Spleen (tissue), 11 donors: ENCODE measurements at regions not wholly inside any gene's neighbourhood (a gene's known extent, or its start where the extent isn't known, plus 50 kb on each side); places are given as distances from the start of the nearest gene placed in this dataset.

ENCODE experiments used
- DNase-seq: peaks from one replicate; pipeline ENCODE4 v3.0.0-alpha.2; 2020
- H3K27ac ChIP-seq, 8 donors: fragments of 200-600 bp; sonication (generic) in 7 of 8; 1 replicate in 4 of 8; 2 replicates in 4 of 8; pipeline versions ENCODE4 v1.5.0 to v1.8.0; 2016 to 2021; ENCODE audit warnings: inconsistent platforms in 4 of 8, mild to moderate bottlenecking in 4 of 8, moderate library complexity in 1 of 8
- H3K27me3 ChIP-seq, 7 donors: fragments of 200-600 bp; sonication (generic) in 6 of 7; replicated peaks in 1 of 7; 1 replicate in 4 of 7; 2 replicates in 3 of 7; pipeline versions ENCODE4 v1.5.0 to v1.8.0; 2016 to 2021; ENCODE audit warnings: inconsistent platforms in 3 of 7, mild to moderate bottlenecking in 1 of 7
- H3K36me3 ChIP-seq, 6 donors: fragments of 200-600 bp; sonication (generic) in 5 of 6; 1 replicate in 4 of 6; 2 replicates in 2 of 6; pipeline versions ENCODE4 v1.5.0 to v1.8.0; 2016 to 2021; ENCODE audit warnings: inconsistent platforms in 2 of 6
- H3K4me1 ChIP-seq, 6 donors: fragments of 200-600 bp; sonication (generic) in 5 of 6; 1 replicate in 3 of 6; 2 replicates in 3 of 6; pipeline versions ENCODE4 v1.5.0 to v1.8.0; 2016 to 2021; ENCODE audit warnings: inconsistent platforms in 3 of 6
- H3K4me3 ChIP-seq, 8 donors: fragments of 200-600 bp; sonication (generic) in 7 of 8; 1 replicate in 4 of 8; 2 replicates in 4 of 8; pipeline versions ENCODE4 v1.5.0 to v1.8.0; 2016 to 2021; ENCODE audit warnings: inconsistent platforms in 4 of 8, mild to moderate bottlenecking in 4 of 8, moderate library complexity in 2 of 8
- H3K9me3 ChIP-seq, 8 donors: fragments of 200-600 bp; sonication (generic) in 7 of 8; 1 replicate in 4 of 8; 2 replicates in 4 of 8; pipeline versions ENCODE4 v1.5.0 to v1.8.0; 2016 to 2021; ENCODE audit warnings: inconsistent platforms in 4 of 8
- POLR2A ChIP-seq, 3 donors: fragments of 450-650 bp; IDR thresholded peaks; one replicate each; pipeline ENCODE4 v1.5.1; 2017; ENCODE audit warnings: antibody characterized with exemption in 3 of 3, mild to moderate bottlenecking in 1 of 3
- POLR2AphosphoS5 ChIP-seq, 3 donors: sonication (generic); formaldehyde crosslinking; IDR thresholded peaks; one replicate each; pipeline ENCODE4 v1.5.1; 2017; ENCODE audit warnings: antibody characterized with exemption in 3 of 3
- WGBS, 5 donors: extraction: QIAGEN DNeasy Blood & Tissue Kit in 3 of 5; methylation state at CpG; one replicate each; pipeline versions ENCODE4 v1.1.5 to v1.1.7; 2013 to 2018; 5-methylcytosine and 5-hydroxymethylcytosine counted together
- intact Hi-C: fragments of 100-400 bp; cut with DNase I; formaldehyde crosslinking; loops from one replicate; pipeline ENCODE4 v1.15.0; 2023; ENCODE audit warnings: low total_unique reads
- TF ChIP-seq, protein P1 (sequence below), 11 experiments: fragments of 200-600 bp in 7 of 11; fragments of 450-650 bp in 4 of 11; sonication (generic) in 4 of 11; IDR thresholded peaks in 8 of 11; conservative IDR thresholded peaks in 3 of 11; 1 replicate in 7 of 11; 2 replicates in 4 of 11; pipeline versions ENCODE4 v1.4.0 to v1.8.0; 2016 to 2021; ENCODE audit warnings: antibody characterized with exemption in 11 of 11, inconsistent platforms in 4 of 11, mild to moderate bottlenecking in 1 of 11
- donor health status: healthy with polysubstance abuse.
- donor health status: DM: no; HTN: no; CAD: no; lungs with moderate emphysema.
- donor health status: DM: no; HTN: no; CAD: no.
- donor health status: Bipolar disorder and iron deficiency.
- donor health status: healthy.
- donor health status: DM: no; HTN: no; CAD: no.
- donor health status: DM: yes; HTN: yes; CAD: no.

DNA sequence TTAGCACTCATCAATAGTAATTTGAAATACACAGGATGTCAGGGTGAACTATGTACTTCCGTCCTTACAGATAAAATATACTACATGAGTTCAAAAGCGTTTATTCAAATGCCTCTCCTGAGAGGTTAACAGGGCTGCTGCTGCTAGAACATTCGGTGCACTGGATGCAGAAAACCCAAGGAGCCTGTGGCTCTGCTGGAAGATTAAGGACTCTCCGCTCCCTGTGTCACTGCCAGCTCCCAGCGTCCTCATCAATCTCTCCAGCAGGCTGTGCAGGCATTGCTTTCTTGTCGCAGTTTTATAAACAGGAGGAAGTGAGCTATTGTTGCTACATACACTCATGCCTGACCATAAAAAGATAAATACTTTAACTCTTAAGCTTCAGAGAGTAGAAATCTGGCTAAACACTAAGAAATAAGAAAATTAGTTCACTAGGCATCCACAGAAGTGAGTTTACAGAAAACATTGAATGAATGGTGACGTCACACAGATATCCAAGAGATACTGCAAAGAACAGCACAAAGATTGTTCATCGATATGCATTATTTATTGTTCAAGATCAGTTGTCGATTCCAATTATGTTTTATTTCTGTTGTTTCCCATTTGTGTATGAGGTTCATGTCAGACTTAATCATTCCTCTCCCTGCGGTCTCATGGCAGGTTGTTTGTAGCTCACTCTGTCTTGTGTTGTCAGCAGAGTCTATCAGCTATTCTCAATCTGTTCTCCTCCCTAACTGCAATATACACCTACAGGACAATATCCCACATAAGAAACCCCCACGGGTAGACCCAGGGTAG, 127.9 kb upstream of the MON1B start:
- H3K27me3 ChIP-seq = peaks cover 0 to 4% (median 0%) of the 10 kb centered on the region in 7 donors
- H3K4me1 ChIP-seq = peaks cover 0 to 17% (median 1%) of the 10 kb centered on the region in 6 donors
- TF ChIP-seq, protein P1, sequence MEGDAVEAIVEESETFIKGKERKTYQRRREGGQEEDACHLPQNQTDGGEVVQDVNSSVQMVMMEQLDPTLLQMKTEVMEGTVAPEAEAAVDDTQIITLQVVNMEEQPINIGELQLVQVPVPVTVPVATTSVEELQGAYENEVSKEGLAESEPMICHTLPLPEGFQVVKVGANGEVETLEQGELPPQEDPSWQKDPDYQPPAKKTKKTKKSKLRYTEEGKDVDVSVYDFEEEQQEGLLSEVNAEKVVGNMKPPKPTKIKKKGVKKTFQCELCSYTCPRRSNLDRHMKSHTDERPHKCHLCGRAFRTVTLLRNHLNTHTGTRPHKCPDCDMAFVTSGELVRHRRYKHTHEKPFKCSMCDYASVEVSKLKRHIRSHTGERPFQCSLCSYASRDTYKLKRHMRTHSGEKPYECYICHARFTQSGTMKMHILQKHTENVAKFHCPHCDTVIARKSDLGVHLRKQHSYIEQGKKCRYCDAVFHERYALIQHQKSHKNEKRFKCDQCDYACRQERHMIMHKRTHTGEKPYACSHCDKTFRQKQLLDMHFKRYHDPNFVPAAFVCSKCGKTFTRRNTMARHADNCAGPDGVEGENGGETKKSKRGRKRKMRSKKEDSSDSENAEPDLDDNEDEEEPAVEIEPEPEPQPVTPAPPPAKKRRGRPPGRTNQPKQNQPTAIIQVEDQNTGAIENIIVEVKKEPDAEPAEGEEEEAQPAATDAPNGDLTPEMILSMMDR (IDR thresholded peaks at IDR 0.05 in 8 of 11, conservative IDR thresholded peaks at IDR 0.05 in 3 of 11) = no peak
- TF ChIP-seq POLR2AphosphoS5 (IDR thresholded peaks at IDR 0.05) = no peak
- no peak for TF ChIP-seq POLR2A (IDR thresholded peaks at IDR 0.05)
- no peaks in the 10 kb centered on the region for H3K36me3 ChIP-seq
- H3K9me3 ChIP-seq = no peaks in the 10 kb centered on the region
- intact Hi-C loops = no loop called here
- 35 to 47% (median 36%) methylated on average over 11 of the region's 11 CpGs for WGBS, 5 donors
- H3K4me3 ChIP-seq = no peak overlapping the region
- no peak for DNase-seq
- H3K27ac ChIP-seq = no peak overlapping the region

DNA sequence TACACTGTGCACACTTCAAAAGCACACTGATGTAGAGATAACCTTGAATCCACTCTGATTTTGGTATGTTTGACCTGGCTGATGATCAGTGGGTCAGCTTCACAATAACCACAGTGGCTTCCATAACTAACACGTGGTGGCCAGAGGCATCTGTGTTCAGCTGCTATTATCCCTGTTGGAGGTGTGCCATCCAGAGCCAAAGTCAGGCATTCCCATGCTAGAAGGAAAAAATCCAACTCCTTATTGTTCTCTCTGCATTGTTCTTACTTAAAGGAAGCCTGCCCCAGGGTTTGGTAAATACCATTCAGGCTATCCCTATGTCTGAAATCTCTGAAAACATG, 127.3 kb upstream of the MON1B start:
- H3K9me3 ChIP-seq = no peaks in the 10 kb centered on the region
- peaks cover 0 to 4% (median 0%) of the 10 kb centered on the region in 7 donors for H3K27me3 ChIP-seq
- WGBS, 5 donors = 0 to 47% (median 29%) methylated on average over 1 of the region's 1 CpG
- no peak overlapping the region for H3K4me3 ChIP-seq
- intact Hi-C loops = no loop called here
- no peak overlapping the region for H3K27ac ChIP-seq
- DNase-seq = no peak
- H3K36me3 ChIP-seq = no peaks in the 10 kb centered on the region
- TF ChIP-seq POLR2AphosphoS5 (IDR thresholded peaks at IDR 0.05) (no peak), POLR2A (IDR thresholded peaks at IDR 0.05) (no peak)
- TF ChIP-seq, protein P1 (IDR thresholded peaks at IDR 0.05 in 8 of 11, conservative IDR thresholded peaks at IDR 0.05 in 3 of 11) = no peak
- H3K4me1 ChIP-seq = peaks cover 0 to 17% (median 1%) of the 10 kb centered on the region in 6 donors

DNA sequence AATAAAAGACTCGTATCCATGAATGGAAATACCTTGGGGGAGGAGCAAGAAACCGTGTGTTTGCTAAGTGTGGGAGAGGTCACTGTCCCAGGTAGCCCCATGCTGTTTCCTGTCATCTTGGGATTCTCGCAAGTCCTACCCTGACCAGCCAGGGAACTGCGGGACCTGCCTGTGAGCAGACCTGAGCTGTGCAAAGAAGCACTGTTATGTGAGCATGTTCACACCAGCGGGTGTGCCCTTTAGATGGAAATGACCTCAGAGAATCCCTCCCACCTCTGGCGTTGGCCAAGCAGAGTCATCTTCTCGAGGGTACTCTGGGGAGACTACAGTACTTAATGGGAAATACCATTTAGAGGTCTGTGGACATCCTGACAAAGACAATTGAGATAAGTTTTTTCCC, 127.0 kb upstream of the MON1B start:
- no peak for TF ChIP-seq POLR2A (IDR thresholded peaks at IDR 0.05)
- TF ChIP-seq, protein P1 (IDR thresholded peaks at IDR 0.05 in 8 of 11, conservative IDR thresholded peaks at IDR 0.05 in 3 of 11) = no peak
- no peak for TF ChIP-seq POLR2AphosphoS5 (IDR thresholded peaks at IDR 0.05)
- Histone ChIP-seq H3K4me3 (no peak overlapping the region), H3K27ac (no peak overlapping the region), H3K36me3 (no peaks in the 10 kb centered on the region), H3K27me3 (peaks cover 0 to 4% (median 0%) of the 10 kb centered on the region in 7 donors), H3K4me1 (peaks cover 0 to 17% (median 1%) of the 10 kb centered on the region in 6 donors), H3K9me3 (no peaks in the 10 kb centered on the region)
- no peak for DNase-seq
- WGBS, 5 donors = 71 to 82% (median 77%) methylated on average over 7 of the region's 7 CpGs
- intact Hi-C loops = no loop called here

DNA sequence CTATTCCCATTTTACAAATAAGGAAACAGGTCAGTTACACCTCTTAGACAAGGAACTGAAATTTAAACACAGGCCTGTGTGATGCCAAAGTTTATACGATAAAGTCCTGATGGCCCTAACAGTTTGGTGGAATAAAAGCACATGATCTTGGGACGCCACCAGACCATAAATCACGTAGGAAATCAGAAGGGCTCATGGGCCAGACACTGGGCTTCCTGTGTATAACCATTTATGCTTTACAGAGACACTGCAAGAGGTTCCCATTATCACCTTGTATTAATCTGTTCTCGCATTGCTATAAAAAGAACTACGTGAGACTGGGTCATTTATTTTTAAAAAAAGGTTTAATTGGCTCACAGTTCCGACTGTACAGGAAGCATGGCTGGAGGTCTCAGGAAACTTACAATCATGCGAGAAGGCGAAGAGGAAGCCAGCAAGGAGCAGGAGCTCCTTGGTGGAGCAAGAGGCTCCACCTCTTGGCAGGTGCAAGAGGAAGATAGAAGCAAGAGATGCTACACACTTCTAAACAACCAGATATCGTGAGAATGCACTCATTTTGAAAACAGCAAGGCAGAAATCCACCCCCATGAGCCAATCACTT, 124.0 kb upstream of the MON1B start:
- 24 to 39% (median 34%) methylated on average over 9 of the region's 9 CpGs for WGBS, 5 donors
- H3K4me3 ChIP-seq = no peak overlapping the region
- no peak for TF ChIP-seq POLR2AphosphoS5 (IDR thresholded peaks at IDR 0.05)
- TF ChIP-seq, protein P1 (IDR thresholded peaks at IDR 0.05 in 8 of 11, conservative IDR thresholded peaks at IDR 0.05 in 3 of 11) = no peak
- TF ChIP-seq POLR2A (IDR thresholded peaks at IDR 0.05) = no peak
- no peaks in the 10 kb centered on the region for H3K9me3 ChIP-seq
- H3K36me3 ChIP-seq = no peaks in the 10 kb centered on the region
- H3K27ac ChIP-seq = no peak overlapping the region
- H3K4me1 ChIP-seq = peaks cover 0 to 17% (median 1%) of the 10 kb centered on the region in 6 donors
- peaks cover 0 to 4% (median 0%) of the 10 kb centered on the region in 7 donors for H3K27me3 ChIP-seq
- intact Hi-C loops = no loop called here
- DNase-seq = no peak
